Prostate gland (tissue), 2 donors: ENCODE measurements at regions not wholly inside any gene's neighbourhood (a gene's known extent, or its start where the extent isn't known, plus 50 kb on each side); places are given as distances from the start of the nearest gene placed in this dataset.

Experiments used
- POLR2A ChIP-seq: fragments of 450-650 bp; IDR thresholded peaks from one replicate; pipeline ENCODE4 v1.6.1; 2016; ENCODE audit warnings: antibody characterized with exemption, mild to moderate bottlenecking
- TF ChIP-seq, protein P1 (sequence below), 4 experiments: fragments of 200-600 bp in 2 of 4; fragments of 450-650 bp in 2 of 4; sonication (generic) in 2 of 4; IDR thresholded peaks; 1 replicate in 3 of 4; 2 replicates in 1 of 4; pipeline ENCODE4 v1.5.1; 2016 to 2019; ENCODE audit warnings: antibody characterized with exemption in 4 of 4, mild to moderate bottlenecking in 2 of 4, moderate library complexity in 2 of 4

- TF ChIP-seq POLR2A: no peak
- TF ChIP-seq, protein P1, sequence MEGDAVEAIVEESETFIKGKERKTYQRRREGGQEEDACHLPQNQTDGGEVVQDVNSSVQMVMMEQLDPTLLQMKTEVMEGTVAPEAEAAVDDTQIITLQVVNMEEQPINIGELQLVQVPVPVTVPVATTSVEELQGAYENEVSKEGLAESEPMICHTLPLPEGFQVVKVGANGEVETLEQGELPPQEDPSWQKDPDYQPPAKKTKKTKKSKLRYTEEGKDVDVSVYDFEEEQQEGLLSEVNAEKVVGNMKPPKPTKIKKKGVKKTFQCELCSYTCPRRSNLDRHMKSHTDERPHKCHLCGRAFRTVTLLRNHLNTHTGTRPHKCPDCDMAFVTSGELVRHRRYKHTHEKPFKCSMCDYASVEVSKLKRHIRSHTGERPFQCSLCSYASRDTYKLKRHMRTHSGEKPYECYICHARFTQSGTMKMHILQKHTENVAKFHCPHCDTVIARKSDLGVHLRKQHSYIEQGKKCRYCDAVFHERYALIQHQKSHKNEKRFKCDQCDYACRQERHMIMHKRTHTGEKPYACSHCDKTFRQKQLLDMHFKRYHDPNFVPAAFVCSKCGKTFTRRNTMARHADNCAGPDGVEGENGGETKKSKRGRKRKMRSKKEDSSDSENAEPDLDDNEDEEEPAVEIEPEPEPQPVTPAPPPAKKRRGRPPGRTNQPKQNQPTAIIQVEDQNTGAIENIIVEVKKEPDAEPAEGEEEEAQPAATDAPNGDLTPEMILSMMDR (IDR thresholded peaks at IDR 0.05): no peak
Measured at GRCh38 chr2:52611759-52612158, 1155.8 kb upstream of the CHAC2 start.
